Activated CD4-positive, alpha-beta T cell treated with anti-CD3 and anti-CD28 coated beads, Interleukin-2, Interleukin-6, amounts not matched to agents 100 ng/mL and 50 ng/mL, durations not matched to agents 16 hours and 8 hours (primary cell): ENCODE measurements at regions not wholly inside any gene's neighbourhood (a gene's known extent, or its start where the extent isn't known, plus 50 kb on each side); places are given as distances from the start of the nearest gene placed in this dataset.
"Not testable (repeated sequence)": the region's sequence is repeated elsewhere in the genome, so short reads cannot be mapped to it uniquely, and the experiment has no call there.

Experiments used
- DNase-seq: peaks from one replicate; pipeline ENCODE4 v3.0.0-alpha.2; 2020

DNA sequence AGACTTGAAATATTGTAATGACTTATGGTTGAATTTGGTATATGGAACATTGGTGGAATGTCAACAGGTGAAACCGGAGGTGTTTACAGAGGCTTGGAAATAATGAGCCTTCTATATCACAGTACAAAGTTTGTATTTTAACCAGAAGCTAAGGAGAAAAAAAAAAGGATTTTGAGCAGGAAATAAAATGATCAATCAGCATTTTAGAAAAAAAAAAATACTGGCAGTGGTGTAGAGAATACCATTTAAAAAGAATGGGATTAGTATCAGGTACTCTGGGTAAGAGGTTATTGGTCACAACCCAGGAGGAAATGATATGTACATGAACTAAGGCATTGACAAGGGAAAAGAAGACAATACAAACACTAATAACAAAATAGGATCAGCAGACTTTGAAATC is 587.1 kb upstream of the HTR2C start:
- no peak for DNase-seq

DNA sequence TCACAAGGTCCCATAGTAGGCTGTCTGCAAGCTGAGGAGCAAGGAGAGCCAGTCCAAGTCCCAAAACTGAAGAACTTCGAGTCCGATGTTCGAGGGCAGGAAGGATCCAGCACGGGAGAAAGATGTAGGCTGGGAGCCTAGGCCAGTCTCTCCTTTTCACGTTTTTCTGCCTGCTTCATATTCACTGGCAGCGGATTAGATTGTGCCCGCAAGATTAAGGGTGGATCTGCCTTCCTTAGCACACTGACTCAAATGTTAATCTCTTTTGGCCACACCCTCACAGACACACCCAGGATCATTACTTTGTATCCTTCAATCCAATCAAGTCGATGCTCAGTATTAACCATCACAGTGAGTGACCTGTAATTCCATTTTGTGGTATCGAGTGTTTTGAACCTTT is 592.2 kb upstream of the HTR2C start:
- not testable (repeated sequence) for DNase-seq

DNA sequence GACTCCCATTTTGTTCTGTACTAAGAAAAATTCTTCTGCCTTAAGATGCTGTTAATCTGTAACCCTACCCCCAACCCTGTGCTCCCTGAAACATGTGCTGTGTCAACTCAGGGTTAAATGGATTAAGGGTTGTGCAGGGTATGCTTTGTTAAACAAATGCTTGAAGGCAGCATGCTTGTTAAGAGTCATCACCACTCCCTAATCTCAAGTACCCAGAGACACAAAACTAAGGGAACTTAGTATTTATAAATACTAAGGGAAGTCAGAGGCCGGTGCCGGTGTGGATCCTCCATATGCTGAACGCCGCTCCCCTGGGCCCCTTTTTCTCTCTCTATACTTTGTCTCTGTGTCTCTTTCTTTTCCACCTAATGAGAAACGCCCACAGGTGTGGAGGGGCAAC is 593.2 kb upstream of the HTR2C start:
- DNase-seq = not testable (repeated sequence)

DNA sequence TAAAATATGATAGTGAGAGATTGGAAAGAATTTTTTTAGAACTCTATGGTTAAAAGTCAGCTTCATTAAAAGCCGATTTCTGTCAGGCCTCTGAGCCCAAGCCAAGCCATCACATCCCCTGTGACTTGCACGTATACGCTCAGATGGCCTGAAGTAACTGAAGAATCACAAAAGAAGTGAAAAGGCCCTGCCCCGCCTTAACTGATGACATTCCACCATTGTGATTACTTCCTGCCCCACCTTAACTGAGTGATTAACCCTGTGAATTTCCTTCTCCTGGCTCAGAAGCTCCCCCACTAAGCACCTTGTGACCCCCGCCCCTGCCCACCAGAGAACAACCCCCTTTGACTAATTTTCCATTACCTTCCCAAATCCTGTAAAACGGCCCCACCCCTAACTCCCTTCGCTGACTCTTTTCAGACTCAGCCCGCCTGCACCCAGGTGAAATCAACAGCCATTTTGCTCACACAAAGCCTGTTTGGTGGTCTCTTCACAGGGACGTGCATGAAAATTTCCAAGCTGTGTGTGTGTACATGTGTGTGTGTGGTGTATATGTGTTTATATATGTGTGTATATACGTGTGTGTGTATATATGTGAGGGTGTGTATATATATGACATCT is 595.5 kb upstream of the HTR2C start:
- DNase-seq = not testable (repeated sequence)

GRCh38 chrX:113986427-113986826 is 597.5 kb upstream of the HTR2C start:
- DNase-seq = no peak

DNA sequence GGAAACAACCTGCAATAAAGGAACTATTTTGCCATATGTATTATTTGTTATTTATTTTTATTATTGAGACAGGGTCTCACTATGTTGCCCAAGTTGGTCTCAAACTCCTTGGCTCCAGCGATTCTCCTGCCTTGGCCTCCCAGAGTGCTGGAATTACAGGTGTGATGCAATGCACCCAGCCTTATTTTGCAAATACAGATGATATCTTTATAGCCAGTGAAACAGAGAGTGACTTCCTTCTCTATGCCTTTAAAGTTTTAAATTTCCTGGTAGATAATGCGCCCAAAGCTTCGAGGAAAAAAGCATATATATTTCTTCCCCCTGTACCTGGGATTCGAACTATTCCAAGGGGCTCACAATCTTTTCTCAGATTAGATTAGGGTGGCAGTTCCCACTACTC is 601.1 kb upstream of the HTR2C start:
- DNase-seq = no peak

DNA sequence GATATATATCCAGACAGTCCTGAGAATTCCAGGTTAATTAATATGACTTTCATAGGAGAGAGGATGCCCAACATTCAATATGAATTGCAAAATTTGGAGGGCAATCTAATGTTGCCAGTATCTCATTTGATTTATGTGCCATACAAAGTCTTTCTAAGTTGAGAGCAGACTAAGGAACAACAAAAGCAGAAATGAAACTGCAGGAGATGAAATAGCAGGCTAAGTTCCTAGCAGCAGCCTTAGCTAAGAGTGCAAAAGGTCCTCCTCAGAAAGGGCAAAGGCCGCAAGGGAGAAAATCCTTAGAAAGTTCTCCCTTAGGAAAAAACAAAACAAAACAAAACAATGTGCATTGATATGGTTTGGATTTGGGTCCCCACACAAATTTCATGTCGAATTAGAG is 602.9 kb upstream of the HTR2C start:
- DNase-seq = no peak

DNA sequence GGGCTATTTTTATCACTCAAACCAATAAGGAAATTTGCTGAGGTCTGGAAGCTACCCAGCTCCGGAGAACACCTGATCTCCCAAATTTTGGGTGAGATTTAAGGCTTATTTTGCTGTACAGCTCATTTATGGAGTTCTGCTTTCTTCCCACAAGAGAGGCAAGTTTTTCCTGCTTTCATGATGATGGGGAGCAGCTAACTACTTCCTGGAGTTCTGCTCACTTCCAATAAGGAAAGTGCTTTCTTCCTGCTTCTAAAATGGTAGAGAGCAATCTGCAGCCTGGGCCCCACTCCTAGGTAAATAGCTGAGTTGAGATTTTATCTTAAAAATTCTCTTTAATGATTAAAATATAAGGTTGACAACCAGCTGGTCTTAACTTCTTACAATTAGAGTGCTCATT is 606.0 kb upstream of the HTR2C start:
- DNase-seq = no peak

- DNase-seq = no peak
Observed at GRCh38 chrX:113975441-113975840, 608.4 kb upstream of the HTR2C start.

DNA sequence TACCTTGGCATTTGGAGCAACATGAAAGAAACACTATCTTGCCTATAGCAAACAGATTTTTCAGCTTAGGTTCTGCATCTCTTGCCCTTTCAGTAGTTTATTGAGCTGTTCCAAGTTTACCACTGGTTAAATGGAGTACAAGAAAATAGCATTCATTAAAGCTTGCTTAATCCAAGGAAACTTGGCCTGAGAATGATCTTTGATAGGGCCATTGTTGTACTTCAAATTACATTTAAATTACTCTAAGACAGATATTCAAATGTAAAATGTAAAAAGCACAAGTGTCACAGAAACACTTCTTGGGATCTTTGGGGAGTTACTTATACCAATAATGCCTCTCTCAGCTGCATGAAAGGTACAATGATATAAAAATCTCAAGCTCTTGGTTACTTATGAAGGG is 609.0 kb upstream of the HTR2C start:
- DNase-seq = no peak

DNA sequence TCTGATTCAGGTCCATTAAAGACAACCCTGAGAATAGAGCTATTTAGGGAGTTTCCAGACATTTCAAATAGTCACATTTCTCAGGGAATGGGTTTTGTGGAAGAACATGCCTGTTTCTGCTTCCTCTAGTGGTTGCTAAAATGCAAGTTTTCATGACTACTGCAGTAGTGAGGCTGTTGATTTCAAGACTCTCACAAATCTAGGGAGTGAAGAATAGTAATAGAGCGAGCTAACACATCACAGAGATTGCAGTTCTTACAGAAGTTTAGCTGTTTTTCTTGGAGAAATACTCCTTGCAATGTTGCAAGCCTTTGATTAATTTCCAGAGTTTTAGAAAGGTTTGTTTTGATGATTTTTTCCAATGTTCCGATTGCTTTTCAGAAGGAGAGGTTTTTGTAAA is 610.2 kb upstream of the HTR2C start:
- no peak for DNase-seq

DNA sequence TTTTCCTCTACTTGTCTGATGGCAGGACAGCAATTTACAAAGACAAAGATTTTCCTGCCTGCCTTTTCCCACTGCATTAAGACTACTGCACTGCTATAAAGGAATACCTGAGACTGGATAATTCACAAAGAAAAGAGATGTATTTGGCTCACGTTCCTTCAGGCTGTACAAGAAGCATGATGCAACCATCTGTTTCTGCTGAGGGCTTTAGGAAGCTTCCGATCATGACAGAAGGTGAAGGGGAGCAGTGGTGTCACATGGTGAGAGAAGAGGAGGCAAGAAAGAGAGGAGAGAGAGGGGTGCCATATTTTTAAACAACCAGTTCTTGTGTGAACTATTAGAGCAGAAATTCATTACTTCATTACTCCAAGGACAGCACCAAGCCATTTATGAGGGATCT is 617.1 kb upstream of the HTR2C start:
- DNase-seq = no peak

- DNase-seq = no peak
Observed at GRCh38 chrX:113962343-113962742, 621.5 kb upstream of the HTR2C start.

DNA sequence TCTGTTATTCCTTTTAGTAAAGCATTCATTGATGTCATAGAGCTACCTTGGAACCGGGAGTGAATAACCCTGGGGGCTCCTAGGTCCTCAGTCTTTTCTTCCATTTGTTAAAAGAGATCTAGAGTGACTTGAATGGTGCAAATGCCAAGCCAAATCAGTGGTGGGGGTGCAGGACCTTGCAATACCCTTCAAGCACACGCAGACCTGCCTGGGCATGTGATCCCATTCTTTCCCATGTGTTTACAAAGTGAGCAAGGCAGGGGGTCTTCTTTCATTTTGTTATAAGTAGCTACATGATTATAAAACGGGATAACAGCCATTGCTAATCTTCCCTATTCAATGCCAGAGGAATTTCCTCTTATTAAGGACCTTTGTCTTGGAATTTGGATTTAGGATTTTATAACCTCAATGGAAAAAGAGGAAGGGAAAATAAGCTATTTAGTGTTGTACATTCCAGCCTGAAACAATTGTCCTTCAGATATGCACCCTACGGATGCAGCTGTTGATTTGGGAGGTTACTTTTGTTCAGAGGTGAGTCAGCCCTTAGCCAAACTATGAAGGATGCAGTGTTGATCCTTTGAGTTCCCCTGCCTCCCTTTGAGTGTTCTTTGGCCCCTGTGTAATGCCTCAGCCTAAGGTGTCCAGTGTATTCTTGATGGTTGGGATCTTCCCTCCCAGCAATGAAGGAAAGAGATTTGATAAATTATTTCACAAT is 623.8 kb upstream of the HTR2C start:
- DNase-seq = no peak

- DNase-seq = no peak
Observed at GRCh38 chrX:113956936-113957335, 627.0 kb upstream of the HTR2C start.

DNA sequence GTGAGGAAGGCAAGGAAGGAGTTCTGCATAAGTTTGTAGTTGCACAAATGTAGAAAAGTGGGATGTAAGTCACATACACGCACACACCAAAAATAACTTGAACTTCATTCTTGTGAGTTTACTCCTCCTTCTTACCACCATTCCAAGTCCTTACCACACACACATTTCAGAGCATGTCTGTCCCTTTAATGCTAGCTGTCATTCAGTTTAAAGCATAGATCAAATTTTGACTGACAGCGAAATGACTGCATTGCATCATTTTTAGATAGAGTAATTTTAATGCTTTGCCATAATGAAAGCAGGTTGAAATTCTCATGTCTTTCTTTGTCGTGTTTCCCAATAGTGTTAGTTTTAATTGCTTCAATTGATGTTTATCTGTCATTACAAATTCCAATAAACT is 629.6 kb upstream of the HTR2C start:
- no peak for DNase-seq

- no peak for DNase-seq
Observed at GRCh38 chrX:113950081-113950678, 633.7 kb upstream of the HTR2C start.

- no peak for DNase-seq
Observed at GRCh38 chrX:113947548-113947947, 636.3 kb upstream of the HTR2C start.

- DNase-seq = no peak
Observed at GRCh38 chrX:113935518-113935917, 648.4 kb upstream of the HTR2C start.

DNA sequence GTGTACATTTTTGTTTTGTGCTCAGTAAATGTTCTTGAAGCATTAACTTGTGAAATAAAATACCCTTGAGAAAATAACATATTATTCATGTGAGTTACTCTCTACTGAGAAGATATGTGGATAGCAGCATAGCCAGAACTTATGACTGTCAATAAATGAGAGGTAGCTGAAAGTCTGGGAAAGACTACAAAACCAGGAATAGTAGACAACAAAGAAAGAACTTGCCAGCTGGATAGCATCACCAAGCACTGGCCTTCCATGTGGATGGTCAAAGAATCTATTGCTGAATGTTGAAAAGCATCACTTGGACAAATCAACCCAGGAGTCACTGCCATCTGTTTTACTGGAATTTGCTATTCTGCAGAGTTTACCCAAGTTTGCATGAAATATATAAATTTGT is 650.0 kb upstream of the HTR2C start:
- no peak for DNase-seq

DNA sequence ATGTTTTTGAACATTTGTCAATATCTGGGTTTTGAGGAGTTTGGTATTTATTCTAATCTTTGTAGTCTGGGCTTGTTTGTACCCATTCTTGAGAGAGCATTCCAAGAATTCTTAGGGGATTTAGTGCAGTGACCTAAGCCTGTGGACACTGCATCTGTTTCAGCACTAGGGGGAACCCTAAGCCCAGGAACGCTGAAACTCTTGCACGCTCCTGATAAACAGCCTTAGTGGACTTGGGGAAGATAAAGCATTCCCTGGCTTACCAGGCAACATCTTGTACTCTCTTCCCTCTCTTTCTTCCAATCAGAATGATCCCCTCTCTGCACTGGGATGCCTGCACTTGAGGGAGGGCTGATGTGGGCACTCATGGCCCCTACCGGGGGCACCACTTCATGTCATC is 654.9 kb upstream of the HTR2C start:
- DNase-seq = peak; percentile 17

DNA sequence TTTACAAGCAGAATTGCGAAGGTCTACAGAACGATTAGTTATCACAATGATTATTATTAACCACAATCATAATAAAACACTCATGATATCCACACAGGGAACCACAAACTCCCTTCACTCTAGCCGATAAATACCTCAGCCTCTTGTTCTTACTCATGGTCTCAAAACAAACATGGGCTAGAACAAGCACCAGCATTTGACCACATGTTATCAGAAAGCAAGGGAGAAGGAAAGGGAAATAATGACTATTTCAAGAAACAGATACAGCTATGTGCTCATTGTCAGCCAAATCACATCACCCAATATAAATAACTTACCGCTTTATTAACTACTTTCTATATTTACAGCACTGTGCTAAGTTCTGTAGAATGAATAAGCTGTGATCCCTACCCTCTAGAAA is 663.2 kb upstream of the HTR2C start:
- no peak for DNase-seq

- no peak for DNase-seq
Observed at GRCh38 chrX:113919387-113919786, 664.5 kb upstream of the HTR2C start.

GRCh38 chrX:113906168-113906567 is 677.7 kb upstream of the HTR2C start:
- DNase-seq = no peak

- no peak for DNase-seq
Observed at GRCh38 chrX:113892891-113893290, 691.0 kb upstream of the HTR2C start.
